Cardiac muscle cell (in vitro differentiated cells and primary cell): ENCODE measurements at regions not wholly inside any gene's neighbourhood (a gene's known extent, or its start where the extent isn't known, plus 50 kb on each side); places are given as distances from the start of the nearest gene placed in this dataset.
A peak's percentile ranks its signal among the peaks of the same experiment; 100 is the strongest.

Source experiments
- DNase-seq, 2 donors: peaks; one replicate each; pipeline versions ENCODE4 v3.0.0 to v3.0.0-alpha.2; 2010 to 2017; ENCODE audit warnings: low read depth in 1 of 2, low spot score in 1 of 2
- H3K27ac ChIP-seq: fragments of 200-600 bp; sonication (generic); 2 replicates; pipeline ENCODE4 v1.5.1; 2016
- H3K27me3 ChIP-seq: fragments of 200-600 bp; sonication (generic); 2 replicates; pipeline ENCODE4 v1.6.0; 2016; ENCODE audit warnings: control low read depth
- H3K36me3 ChIP-seq: fragments of 200-600 bp; sonication (generic); 2 replicates; pipeline ENCODE4 v1.5.1; 2016; ENCODE audit warnings: control low read depth
- H3K4me1 ChIP-seq: fragments of 200-600 bp; sonication (generic); 2 replicates; pipeline ENCODE4 v1.8.1; 2017; ENCODE audit warnings: low read depth, mild to moderate bottlenecking, mixed run types
- H3K4me3 ChIP-seq: fragments of 200-600 bp; sonication (generic); 2 replicates; pipeline ENCODE4 v1.5.1; 2016; ENCODE audit warnings: mild to moderate bottlenecking
- H3K9me3 ChIP-seq: fragments of 200-600 bp; sonication (generic); 2 replicates; pipeline ENCODE4 v1.5.1; 2017; ENCODE audit warnings: low read depth, mild to moderate bottlenecking, control low read depth
- CTCF ChIP-seq: IDR thresholded peaks from 2 replicates; pipeline ENCODE4 v1.5.1; 2012; ENCODE audit warnings: low read depth, mild to moderate bottlenecking, low read length

- Histone ChIP-seq H3K4me3 (no peak overlapping the region), H3K9me3 (no peaks in the 10 kb centered on the region), H3K27ac (no peak overlapping the region), H3K4me1 (no peaks in the 10 kb centered on the region), H3K36me3 (no peaks in the 10 kb centered on the region), H3K27me3 (no peaks in the 10 kb centered on the region)
- no peak for DNase-seq
- no peak for TF ChIP-seq CTCF
Observed at GRCh38 chr15:35871812-35872211, 325.8 kb upstream of the DPH6 start.

DNA sequence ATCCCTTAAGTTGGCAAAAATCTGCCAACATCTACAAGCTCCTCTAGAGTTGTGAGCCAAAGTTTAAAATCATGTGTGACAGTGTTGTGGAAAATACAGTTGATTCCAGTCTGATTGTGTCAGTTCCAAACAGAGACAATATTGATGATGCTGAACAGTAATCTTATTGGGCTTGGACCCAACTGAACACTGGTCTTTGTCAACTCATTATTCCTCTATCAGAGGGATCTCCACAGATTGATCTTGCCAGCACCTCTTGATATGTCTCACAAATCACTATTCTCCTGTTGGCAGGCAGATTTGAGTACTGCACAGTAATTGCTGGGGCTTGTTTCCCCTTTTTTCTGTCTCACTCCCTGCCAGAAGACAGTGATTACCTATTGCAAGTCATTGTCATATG, 326.6 kb upstream of the DPH6 start:
- Histone ChIP-seq H3K27ac (no peak overlapping the region), H3K4me1 (no peaks in the 10 kb centered on the region), H3K9me3 (no peaks in the 10 kb centered on the region), H3K36me3 (no peaks in the 10 kb centered on the region), H3K4me3 (no peak overlapping the region), H3K27me3 (no peaks in the 10 kb centered on the region)
- no peak for TF ChIP-seq CTCF
- no peak for DNase-seq

DNA sequence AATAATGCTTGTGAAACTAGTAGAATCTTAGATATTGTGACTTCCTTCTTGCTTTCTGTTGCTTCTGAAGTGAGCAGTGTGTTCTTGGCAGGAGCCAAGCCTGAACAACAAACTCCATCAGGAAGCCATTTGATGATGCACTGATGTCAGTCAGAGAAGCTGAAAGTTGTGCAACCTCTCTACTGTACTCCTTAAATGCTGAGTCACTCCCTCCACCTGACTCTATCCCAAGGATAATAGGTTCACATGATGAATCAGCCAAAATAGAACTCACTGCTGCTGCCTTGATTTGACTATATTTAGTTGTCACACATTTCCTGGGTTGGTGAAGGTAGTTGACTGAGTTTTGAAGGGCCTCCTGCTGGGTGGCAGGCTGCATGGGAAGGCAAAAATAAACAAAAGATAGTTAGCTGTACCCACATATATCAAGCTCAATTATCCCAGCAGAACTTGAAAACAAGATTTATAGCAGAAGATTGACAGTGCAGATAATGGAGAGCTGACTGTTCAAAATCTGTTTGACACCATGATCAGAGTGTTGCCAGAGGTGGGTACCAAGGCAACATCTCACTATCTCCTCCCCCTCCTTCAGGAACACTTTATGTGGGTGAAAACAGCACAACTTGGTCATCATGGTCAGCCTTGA, 328.4 kb upstream of the DPH6 start:
- DNase-seq, result peak in 1 of 2 donors; percentile 61
- Histone ChIP-seq H3K27ac (no peak overlapping the region), H3K36me3 (no peaks in the 10 kb centered on the region), H3K4me3 (no peak overlapping the region), H3K9me3 (no peaks in the 10 kb centered on the region), H3K4me1 (no peaks in the 10 kb centered on the region), H3K27me3 (no peaks in the 10 kb centered on the region)
- no peak for TF ChIP-seq CTCF

DNA sequence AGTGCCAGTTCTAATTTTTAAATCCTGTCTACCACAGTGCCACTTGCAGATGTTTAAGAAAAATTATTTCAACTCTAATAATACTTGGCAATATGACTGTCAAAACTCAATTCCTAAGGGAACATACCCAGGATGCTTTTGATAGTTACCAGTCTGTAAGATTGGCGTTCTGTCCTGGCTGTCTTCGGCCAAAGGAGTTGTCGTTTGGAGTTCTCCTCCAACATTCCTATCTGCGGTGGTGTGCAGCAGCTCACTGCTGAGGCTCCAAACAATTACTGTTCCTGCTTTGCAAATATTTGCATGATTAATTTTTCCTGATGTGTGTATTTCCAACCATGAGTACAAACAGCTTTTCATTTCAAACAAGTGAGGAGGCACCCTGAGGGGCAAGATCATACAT, 330.8 kb upstream of the DPH6 start:
- Histone ChIP-seq H3K36me3 (no peaks in the 10 kb centered on the region), H3K27me3 (no peaks in the 10 kb centered on the region), H3K4me1 (no peaks in the 10 kb centered on the region), H3K9me3 (no peaks in the 10 kb centered on the region), H3K27ac (no peak overlapping the region), H3K4me3 (no peak overlapping the region)
- DNase-seq, result no peak
- no peak for TF ChIP-seq CTCF

DNA sequence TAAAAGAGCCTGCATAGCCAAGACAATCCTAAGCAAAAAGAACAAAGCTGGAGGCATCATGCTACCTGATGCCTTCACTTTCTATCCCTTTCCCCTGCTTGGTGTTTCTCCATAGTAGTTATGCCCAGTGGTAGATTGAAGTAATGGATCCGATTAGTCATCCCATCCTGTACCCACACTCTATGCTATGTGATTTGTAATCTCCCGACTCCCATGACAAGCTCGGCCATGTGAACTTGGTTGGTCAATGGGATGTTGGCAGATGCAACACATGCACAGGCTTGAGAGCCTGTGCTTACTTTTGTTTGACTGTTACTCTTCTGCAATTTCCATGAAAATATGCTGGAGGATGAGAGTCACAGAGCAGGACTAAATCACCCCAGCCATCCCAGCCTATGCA, 334.9 kb upstream of the DPH6 start:
- Histone ChIP-seq H3K9me3 (no peaks in the 10 kb centered on the region), H3K4me3 (no peak overlapping the region), H3K27ac (no peak overlapping the region), H3K36me3 (no peaks in the 10 kb centered on the region), H3K4me1 (no peaks in the 10 kb centered on the region), H3K27me3 (no peaks in the 10 kb centered on the region)
- DNase-seq, result no peak
- TF ChIP-seq CTCF, result no peak

- Histone ChIP-seq H3K4me3 (no peak overlapping the region), H3K27me3 (no peaks in the 10 kb centered on the region), H3K4me1 (no peaks in the 10 kb centered on the region), H3K9me3 (no peaks in the 10 kb centered on the region), H3K27ac (no peak overlapping the region), H3K36me3 (no peaks in the 10 kb centered on the region)
- no peak for DNase-seq
- no peak for TF ChIP-seq CTCF
Observed at GRCh38 chr15:35885870-35886269, 339.9 kb upstream of the DPH6 start.
